OCI-LY3 (cell line): ENCODE measurements at regions not wholly inside any gene's neighbourhood (a gene's known extent, or its start where the extent isn't known, plus 50 kb on each side); places are given as distances from the start of the nearest gene placed in this dataset.

Experiments used
- H2AFZ ChIP-seq: fragments of 200-600, 300-600 bp; shearing (Covaris generic); 2 replicates; pipeline ENCODE4 v1.6.0; 2014; ENCODE audit warnings: antibody characterized with exemption, low read depth, low read length
- H3K27ac ChIP-seq: fragments of 200-600, 300-600 bp; sonication (generic); 2 replicates; pipeline ENCODE4 v1.5.1; 2014; ENCODE audit warnings: mild to moderate bottlenecking, low read length, moderate library complexity, mixed read lengths
- H3K27me3 ChIP-seq: fragments of 200-600, 300-600 bp; sonication (generic); 2 replicates; pipeline ENCODE4 v1.6.1; 2014; ENCODE audit warnings: low read depth, low read length, mixed read lengths
- H3K36me3 ChIP-seq: fragments of 200-600, 300-600 bp; sonication (generic); replicated peaks from 2 replicates; pipeline ENCODE3; 2014; ENCODE audit warnings: low read depth, low read length, mixed read lengths
- H3K4me1 ChIP-seq: fragments of 300-600, 200-600 bp; sonication (generic); 2 replicates; pipeline ENCODE4 v1.6.1; 2014; ENCODE audit warnings: low read length, mixed read lengths
- H3K4me2 ChIP-seq: fragments of 200-600, 300-600 bp; sonication (generic); 2 replicates; pipeline ENCODE4 v1.6.1; 2014; ENCODE audit warnings: low read length, mixed read lengths
- H3K4me3 ChIP-seq: fragments of 300-600, 200-600 bp; sonication (generic); 2 replicates; pipeline ENCODE4 v1.5.1; 2014; ENCODE audit warnings: antibody characterized with exemption, mild to moderate bottlenecking, low read length, moderate library complexity
- H3K79me2 ChIP-seq: fragments of 300-600, 200-600 bp; shearing (Covaris generic); 2 replicates; pipeline ENCODE4 v1.6.1; 2014; ENCODE audit warnings: mild to moderate bottlenecking, low read length, mixed read lengths
- H3K9ac ChIP-seq: fragments of 300-600, 200-600 bp; shearing (Covaris generic); 2 replicates; pipeline ENCODE4 v1.6.0; 2014; ENCODE audit warnings: mild to moderate bottlenecking, low read length, moderate library complexity
- H3K9me3 ChIP-seq: fragments of 200-600, 300-600 bp; shearing (Covaris generic); 2 replicates; pipeline ENCODE4 v1.6.1; 2014; ENCODE audit warnings: low read length, mixed read lengths; ENCODE audit not compliant: insufficient read depth
- H4K20me1 ChIP-seq: fragments of 200-600, 300-600 bp; sonication (generic); 2 replicates; pipeline ENCODE4 v1.6.1; 2016; ENCODE audit warnings: low read length, mixed read lengths; ENCODE audit not compliant: insufficient read depth
- CTCF ChIP-seq: fragments of 200-600, 300-600 bp; sonication (generic); IDR thresholded peaks from 2 replicates; pipeline ENCODE4 v1.5.1; 2014; ENCODE audit warnings: antibody characterized with exemption, low read length, low read depth
- EZH2phosphoT487 ChIP-seq: fragments of 200-600 bp; shearing (Covaris generic); IDR thresholded peaks from 2 replicates; pipeline ENCODE4 v1.6.1; 2018; ENCODE audit warnings: antibody characterized with exemption, mixed run types, low read depth

DNA sequence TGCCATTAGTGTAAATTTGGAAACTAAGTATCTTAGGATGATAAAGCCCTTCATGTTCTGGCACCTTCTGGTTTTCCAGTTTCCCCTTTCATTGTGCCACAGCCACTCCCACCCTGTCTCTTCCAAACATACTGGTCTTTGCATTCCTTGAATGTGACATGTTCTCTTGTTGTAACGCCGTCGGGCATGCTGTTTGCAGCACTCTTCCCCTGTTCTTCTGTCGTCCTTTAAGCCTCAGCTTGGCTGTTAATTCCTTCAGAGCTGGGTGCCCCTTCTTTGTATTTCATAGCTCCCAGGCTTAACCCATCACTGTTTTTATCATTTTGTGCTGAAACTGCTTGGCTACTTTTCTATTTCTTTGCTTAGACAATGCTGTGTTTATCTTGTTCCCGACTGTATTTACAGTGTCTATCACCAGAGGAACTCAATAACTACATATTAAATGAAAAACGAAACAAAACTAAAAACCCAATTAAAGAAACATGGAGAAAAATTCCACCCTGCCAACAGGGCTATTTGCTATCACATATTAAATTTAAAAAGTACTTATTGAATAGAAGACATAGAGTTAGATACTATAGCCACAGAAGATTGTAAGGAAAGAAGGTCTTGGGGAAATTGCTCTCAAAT, 95.4 kb upstream of the KCNAB1 start:
- Histone ChIP-seq H3K79me2 (no peaks in the 10 kb centered on the region), H3K4me1 (no peaks in the 10 kb centered on the region), H3K9ac (no peak overlapping the region), H4K20me1 (no peaks in the 10 kb centered on the region), H3K27me3 (no peaks in the 10 kb centered on the region), H3K36me3 (no peaks in the 10 kb centered on the region), H3K9me3 (no peaks in the 10 kb centered on the region), H3K4me3 (no peak overlapping the region), H2AFZ (no peak overlapping the region), H3K27ac (no peak overlapping the region), H3K4me2 (no peak overlapping the region)
- TF ChIP-seq CTCF (no peak), EZH2phosphoT487 (no peak)

GRCh38 chr3:156029208-156029607, 91.2 kb upstream of the KCNAB1 start:
- H4K20me1 ChIP-seq: no peaks in the 10 kb centered on the region
- no peaks in the 10 kb centered on the region for H3K79me2 ChIP-seq
- no peak overlapping the region for H3K4me2 ChIP-seq
- no peak overlapping the region for H3K27ac ChIP-seq
- H2AFZ ChIP-seq: no peak overlapping the region
- H3K36me3 ChIP-seq: no peaks in the 10 kb centered on the region
- no peaks in the 10 kb centered on the region for H3K27me3 ChIP-seq
- no peak overlapping the region for H3K9ac ChIP-seq
- H3K4me1 ChIP-seq: no peaks in the 10 kb centered on the region
- TF ChIP-seq EZH2phosphoT487 (no peak), CTCF (no peak)
- no peaks in the 10 kb centered on the region for H3K9me3 ChIP-seq
- no peak overlapping the region for H3K4me3 ChIP-seq

- Histone ChIP-seq H3K9me3 (no peaks in the 10 kb centered on the region), H2AFZ (no peak overlapping the region), H3K4me2 (no peak overlapping the region), H3K79me2 (no peaks in the 10 kb centered on the region), H3K27ac (no peak overlapping the region), H3K27me3 (no peaks in the 10 kb centered on the region), H3K9ac (no peak overlapping the region), H3K4me1 (no peaks in the 10 kb centered on the region), H3K36me3 (no peaks in the 10 kb centered on the region), H3K4me3 (no peak overlapping the region), H4K20me1 (no peaks in the 10 kb centered on the region)
- TF ChIP-seq EZH2phosphoT487 (no peak), CTCF (no peak)
These were observed 89.7 kb upstream of the KCNAB1 start for GRCh38 chr3:156030723-156031122.

GRCh38 chr3:156033428-156033827, 87.0 kb upstream of the KCNAB1 start:
- Histone ChIP-seq H3K27ac (no peak overlapping the region), H2AFZ (no peak overlapping the region), H3K27me3 (no peaks in the 10 kb centered on the region), H3K4me2 (no peak overlapping the region), H4K20me1 (no peaks in the 10 kb centered on the region), H3K79me2 (no peaks in the 10 kb centered on the region), H3K9ac (no peak overlapping the region), H3K4me3 (no peak overlapping the region), H3K9me3 (no peaks in the 10 kb centered on the region), H3K4me1 (no peaks in the 10 kb centered on the region), H3K36me3 (no peaks in the 10 kb centered on the region)
- no peak for TF ChIP-seq CTCF
- TF ChIP-seq EZH2phosphoT487: no peak
